D721Med (cell line): ENCODE measurements at regions not wholly inside any gene's neighbourhood (a gene's known extent, or its start where the extent isn't known, plus 50 kb on each side); places are given as distances from the start of the nearest gene placed in this dataset.

Source experiments
- DNase-seq: peaks from one replicate; pipeline ENCODE4 v3.0.0; 2011; ENCODE audit warnings: low spot score; ENCODE audit not compliant: insufficient read length
- FAIRE-seq: peaks from 2 replicates; lab custom pipeline; 2011; peaks lifted over from hg19 to GRCh38; lab: Jason Lieb, UNC
- TF ChIP-seq, protein P1 (sequence below): IDR thresholded peaks from 2 replicates; pipeline ENCODE4 v1.5.1; 2012; ENCODE audit warnings: mild to moderate bottlenecking, control low read depth; ENCODE audit not compliant: insufficient read depth; ENCODE audit errors: missing control alignments

- DNase-seq (no peak), FAIRE-seq (no peak)
- TF ChIP-seq, protein P1, sequence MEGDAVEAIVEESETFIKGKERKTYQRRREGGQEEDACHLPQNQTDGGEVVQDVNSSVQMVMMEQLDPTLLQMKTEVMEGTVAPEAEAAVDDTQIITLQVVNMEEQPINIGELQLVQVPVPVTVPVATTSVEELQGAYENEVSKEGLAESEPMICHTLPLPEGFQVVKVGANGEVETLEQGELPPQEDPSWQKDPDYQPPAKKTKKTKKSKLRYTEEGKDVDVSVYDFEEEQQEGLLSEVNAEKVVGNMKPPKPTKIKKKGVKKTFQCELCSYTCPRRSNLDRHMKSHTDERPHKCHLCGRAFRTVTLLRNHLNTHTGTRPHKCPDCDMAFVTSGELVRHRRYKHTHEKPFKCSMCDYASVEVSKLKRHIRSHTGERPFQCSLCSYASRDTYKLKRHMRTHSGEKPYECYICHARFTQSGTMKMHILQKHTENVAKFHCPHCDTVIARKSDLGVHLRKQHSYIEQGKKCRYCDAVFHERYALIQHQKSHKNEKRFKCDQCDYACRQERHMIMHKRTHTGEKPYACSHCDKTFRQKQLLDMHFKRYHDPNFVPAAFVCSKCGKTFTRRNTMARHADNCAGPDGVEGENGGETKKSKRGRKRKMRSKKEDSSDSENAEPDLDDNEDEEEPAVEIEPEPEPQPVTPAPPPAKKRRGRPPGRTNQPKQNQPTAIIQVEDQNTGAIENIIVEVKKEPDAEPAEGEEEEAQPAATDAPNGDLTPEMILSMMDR = no peak
These were observed 375.1 kb downstream of the NPHP4 start for GRCh38 chr1:5617179-5617520.

GRCh38 chr1:5616366-5617178 is 375.7 kb downstream of the NPHP4 start:
- FAIRE-seq = no peak

GRCh38 chr1:5615076-5615475 is 377.1 kb downstream of the NPHP4 start:
- TF ChIP-seq, protein P1 = no peak
- DNase-seq = no peak
- FAIRE-seq = no peak

More at GRCh38 chr1:5616366-5617178, 375.7 kb downstream of the NPHP4 start:
- no peak for DNase-seq
- TF ChIP-seq, protein P1 = no peak

DNA sequence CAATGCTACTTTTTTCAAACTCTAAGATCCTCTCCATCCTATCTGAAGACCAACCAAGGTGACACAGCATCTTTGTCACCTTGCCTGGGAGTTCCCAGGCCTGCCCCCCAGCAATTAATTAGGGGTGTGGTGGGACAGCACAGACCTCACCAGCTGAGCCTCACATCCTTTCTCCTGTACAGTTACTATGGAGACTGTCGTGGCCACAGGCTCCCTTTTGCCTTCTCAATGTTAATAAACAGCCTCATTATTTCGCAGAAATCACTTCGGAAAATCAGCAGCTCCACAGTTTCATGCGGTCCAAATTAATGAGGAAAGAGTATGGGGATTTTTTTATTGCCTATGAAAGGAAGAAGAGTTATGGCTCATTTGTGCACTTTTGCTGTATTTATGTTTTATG is 378.3 kb downstream of the NPHP4 start:
- FAIRE-seq (no peak), DNase-seq (no peak)
- TF ChIP-seq, protein P1 = no peak

GRCh38 chr1:5611851-5612250 is 380.4 kb downstream of the NPHP4 start:
- TF ChIP-seq, protein P1 = no peak
- DNase-seq (no peak), FAIRE-seq (no peak)

DNA sequence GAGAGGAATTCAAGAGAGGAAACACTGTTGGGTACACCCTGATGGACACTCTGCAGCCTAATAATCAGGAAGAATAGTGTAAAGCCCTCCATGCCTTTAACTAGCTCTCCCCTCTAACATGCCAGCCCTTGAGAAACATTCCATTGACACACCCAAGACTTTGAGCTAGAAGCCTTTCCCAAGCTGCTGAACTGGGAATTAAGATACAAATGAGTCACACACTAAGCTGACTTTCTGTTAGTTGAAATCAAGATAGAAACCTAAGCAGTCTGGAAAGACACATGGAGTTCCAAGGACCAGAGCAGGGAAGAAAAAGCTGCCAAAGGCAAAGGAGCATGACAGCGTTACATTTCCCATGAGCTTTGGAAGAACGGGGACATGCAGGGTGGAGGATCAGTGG is 380.8 kb downstream of the NPHP4 start:
- DNase-seq (no peak), FAIRE-seq (no peak)
- TF ChIP-seq, protein P1 = no peak

GRCh38 chr1:5610432-5610831 is 381.8 kb downstream of the NPHP4 start:
- DNase-seq (no peak), FAIRE-seq (no peak)
- TF ChIP-seq, protein P1 = no peak
